Astrocyte of the spinal cord (primary cell): ENCODE measurements at regions not wholly inside any gene's neighbourhood (a gene's known extent, or its start where the extent isn't known, plus 50 kb on each side); places are given as distances from the start of the nearest gene placed in this dataset.

Experiments
- DNase-seq: peaks from one replicate; pipeline ENCODE4 v3.0.0; 2011; ENCODE audit warnings: low read depth, low spot score
- H3K4me3 ChIP-seq: 2 replicates; pipeline ENCODE4 v1.5.1; 2011; ENCODE audit warnings: low read depth, mild to moderate bottlenecking, low read length, moderate library complexity
- in situ Hi-C: cut with HindIII; loops from 2 replicates; pipeline ENCODE4 v1.10.0; 2017; ENCODE audit warnings: low sequenced_read_pairs
- TF ChIP-seq, protein P1 (sequence below): IDR thresholded peaks from 2 replicates; pipeline ENCODE4 v1.5.1; 2012; ENCODE audit warnings: low read depth, mild to moderate bottlenecking, low read length, inconsistent platforms

- TF ChIP-seq, protein P1, sequence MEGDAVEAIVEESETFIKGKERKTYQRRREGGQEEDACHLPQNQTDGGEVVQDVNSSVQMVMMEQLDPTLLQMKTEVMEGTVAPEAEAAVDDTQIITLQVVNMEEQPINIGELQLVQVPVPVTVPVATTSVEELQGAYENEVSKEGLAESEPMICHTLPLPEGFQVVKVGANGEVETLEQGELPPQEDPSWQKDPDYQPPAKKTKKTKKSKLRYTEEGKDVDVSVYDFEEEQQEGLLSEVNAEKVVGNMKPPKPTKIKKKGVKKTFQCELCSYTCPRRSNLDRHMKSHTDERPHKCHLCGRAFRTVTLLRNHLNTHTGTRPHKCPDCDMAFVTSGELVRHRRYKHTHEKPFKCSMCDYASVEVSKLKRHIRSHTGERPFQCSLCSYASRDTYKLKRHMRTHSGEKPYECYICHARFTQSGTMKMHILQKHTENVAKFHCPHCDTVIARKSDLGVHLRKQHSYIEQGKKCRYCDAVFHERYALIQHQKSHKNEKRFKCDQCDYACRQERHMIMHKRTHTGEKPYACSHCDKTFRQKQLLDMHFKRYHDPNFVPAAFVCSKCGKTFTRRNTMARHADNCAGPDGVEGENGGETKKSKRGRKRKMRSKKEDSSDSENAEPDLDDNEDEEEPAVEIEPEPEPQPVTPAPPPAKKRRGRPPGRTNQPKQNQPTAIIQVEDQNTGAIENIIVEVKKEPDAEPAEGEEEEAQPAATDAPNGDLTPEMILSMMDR, result no peak
- no peak overlapping the region for H3K4me3 ChIP-seq
- in situ Hi-C loops, result no loop called here
- no peak for DNase-seq
Measured at GRCh38 chr12:17361224-17361623, 728.8 kb downstream of the RERGL start.

GRCh38 chr12:17358835-17359234 is 731.2 kb downstream of the RERGL start:
- DNase-seq, result no peak
- in situ Hi-C loops, result no loop called here
- TF ChIP-seq, protein P1, result no peak
- no peak overlapping the region for H3K4me3 ChIP-seq

DNA sequence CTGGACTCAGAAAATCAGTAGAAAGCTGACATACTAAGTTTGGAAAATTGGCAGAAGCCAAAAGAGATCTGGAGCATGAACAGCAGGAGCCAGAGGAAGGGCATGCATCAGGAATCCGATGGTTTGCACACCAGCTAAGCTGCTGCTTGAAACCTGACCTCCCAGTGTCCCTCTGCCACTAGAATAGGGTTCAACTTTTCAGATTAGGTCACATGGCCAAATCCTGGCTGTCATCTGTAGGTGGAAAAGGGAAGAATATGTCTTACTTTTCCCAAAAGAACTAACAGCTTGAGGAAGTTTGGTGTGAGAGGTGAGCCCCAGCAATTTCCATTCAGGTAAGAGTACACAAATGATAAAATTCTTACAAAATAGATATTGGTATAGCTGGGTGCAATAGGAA is 732.6 kb downstream of the RERGL start:
- no peak for DNase-seq
- no peak overlapping the region for H3K4me3 ChIP-seq
- in situ Hi-C loops, result no loop called here

GRCh38 chr12:17352164-17352563 is 737.8 kb downstream of the RERGL start:
- TF ChIP-seq, protein P1, result no peak
- in situ Hi-C loops, result no loop called here
- no peak overlapping the region for H3K4me3 ChIP-seq
- no peak for DNase-seq

More for the DNA sequence above, 732.6 kb downstream of the RERGL start:
- TF ChIP-seq, protein P1, result no peak

DNA sequence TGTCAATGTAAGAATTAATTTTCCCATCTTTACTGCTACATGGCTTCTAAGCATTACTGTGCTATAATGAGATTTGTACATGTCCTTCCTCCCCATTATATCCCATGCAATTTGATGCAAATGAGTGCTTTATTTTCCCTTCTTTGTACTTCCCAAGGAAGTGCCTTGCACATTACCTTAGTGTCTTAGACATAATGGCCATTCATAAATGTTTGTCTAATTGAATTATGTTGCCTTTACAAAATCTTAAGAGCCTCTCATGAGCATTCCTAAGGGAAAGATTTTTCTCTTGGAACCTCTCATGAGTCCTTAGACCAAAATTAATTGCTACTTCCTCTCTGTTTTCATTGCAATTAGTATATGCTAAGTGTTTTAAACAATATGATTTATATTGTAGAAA is 741.7 kb downstream of the RERGL start:
- no peak overlapping the region for H3K4me3 ChIP-seq
- in situ Hi-C loops, result no loop called here
- DNase-seq, result no peak
- TF ChIP-seq, protein P1, result no peak

- DNase-seq, result no peak
- H3K4me3 ChIP-seq, result no peak overlapping the region
- in situ Hi-C loops, result no loop called here
- TF ChIP-seq, protein P1, result no peak
Measured at GRCh38 chr12:17344649-17345048, 738.7 kb upstream of the LMO3 start.
